Natural killer cell (primary cell): ENCODE measurements at regions not wholly inside any gene's neighbourhood (a gene's known extent, or its start where the extent isn't known, plus 50 kb on each side); places are given as distances from the start of the nearest gene placed in this dataset.

Experiments used
- ATAC-seq, 3 donors: fragments of 150-1000 bp in 2 of 3; fragments of 200-7000 bp in 1 of 3; cut with Tn5 transposase; 1 replicate in 1 of 3; 2 replicates in 2 of 3; pipeline ENCODE4 v1.10.0; 2021; ENCODE audit warnings: mild to moderate bottlenecking in 2 of 3, moderate library complexity in 2 of 3
- DNase-seq, 2 donors: peaks; one replicate each; pipeline versions ENCODE4 v3.0.0 to v3.0.0-alpha.2; 2013 to 2021; ENCODE audit warnings: mixed read lengths in 1 of 2
- H3K27ac ChIP-seq: one replicate; pipeline ENCODE4 v1.5.1; 2013; ENCODE audit warnings: mild to moderate bottlenecking, low read length
- H3K27me3 ChIP-seq: one replicate; pipeline ENCODE4 v1.6.1; 2013; ENCODE audit warnings: low read length; ENCODE audit not compliant: control insufficient read depth, insufficient read depth
- H3K36me3 ChIP-seq: one replicate; pipeline ENCODE4 v1.6.1; 2013; ENCODE audit warnings: low read length; ENCODE audit not compliant: control insufficient read depth, insufficient read depth
- H3K4me1 ChIP-seq: one replicate; pipeline ENCODE4 v1.6.1; 2013; ENCODE audit warnings: low read length; ENCODE audit not compliant: control insufficient read depth, insufficient read depth
- H3K4me3 ChIP-seq: one replicate; pipeline ENCODE4 v1.5.1; 2013; ENCODE audit warnings: low read length
- H3K9me3 ChIP-seq: one replicate; pipeline ENCODE4 v1.6.1; 2013; ENCODE audit warnings: low read length; ENCODE audit not compliant: control insufficient read depth, insufficient read depth
- H3K27ac Mint-ChIP-seq, 2 donors: one replicate each; pipeline ENCODE4 v1.8.0; 2022; ENCODE audit warnings: mild to moderate bottlenecking in 2 of 2, mixed read lengths in 2 of 2, moderate library complexity in 1 of 2
- H3K27me3 Mint-ChIP-seq, 2 donors: one replicate each; pipeline ENCODE4 v1.8.0; 2022; ENCODE audit warnings: low read depth in 2 of 2, mixed read lengths in 2 of 2
- H3K36me3 Mint-ChIP-seq: one replicate; pipeline ENCODE4 v1.8.0; 2022; ENCODE audit warnings: mixed read lengths
- H3K4me1 Mint-ChIP-seq, 2 donors: one replicate each; pipeline ENCODE4 v1.8.0; 2022; ENCODE audit warnings: mixed read lengths in 2 of 2
- H3K4me3 Mint-ChIP-seq: one replicate; pipeline ENCODE4 v1.8.0; 2022; ENCODE audit warnings: mild to moderate bottlenecking, moderate library complexity, mixed read lengths
- H3K9me3 Mint-ChIP-seq, 2 donors: one replicate each; pipeline ENCODE4 v1.8.0; 2022; ENCODE audit warnings: mixed read lengths in 2 of 2
- WGBS: methylation state at CpG from one replicate; pipeline ENCODE4 v1.1.7; 2013; ENCODE audit warnings: missing lambda C conversion rate; ENCODE audit not compliant: insufficient coverage; 5-methylcytosine and 5-hydroxymethylcytosine counted together
- intact Hi-C: fragments of 100-400 bp; cut with micrococcal nuclease; formaldehyde crosslinking; loops from one replicate; pipeline ENCODE4 v1.14.2; 2022
- TF ChIP-seq, protein P1 (sequence below): fragments of 200-600 bp; IDR thresholded peaks from one replicate; pipeline ENCODE4 v1.8.0; 2022; ENCODE audit warnings: antibody characterized with exemption

DNA sequence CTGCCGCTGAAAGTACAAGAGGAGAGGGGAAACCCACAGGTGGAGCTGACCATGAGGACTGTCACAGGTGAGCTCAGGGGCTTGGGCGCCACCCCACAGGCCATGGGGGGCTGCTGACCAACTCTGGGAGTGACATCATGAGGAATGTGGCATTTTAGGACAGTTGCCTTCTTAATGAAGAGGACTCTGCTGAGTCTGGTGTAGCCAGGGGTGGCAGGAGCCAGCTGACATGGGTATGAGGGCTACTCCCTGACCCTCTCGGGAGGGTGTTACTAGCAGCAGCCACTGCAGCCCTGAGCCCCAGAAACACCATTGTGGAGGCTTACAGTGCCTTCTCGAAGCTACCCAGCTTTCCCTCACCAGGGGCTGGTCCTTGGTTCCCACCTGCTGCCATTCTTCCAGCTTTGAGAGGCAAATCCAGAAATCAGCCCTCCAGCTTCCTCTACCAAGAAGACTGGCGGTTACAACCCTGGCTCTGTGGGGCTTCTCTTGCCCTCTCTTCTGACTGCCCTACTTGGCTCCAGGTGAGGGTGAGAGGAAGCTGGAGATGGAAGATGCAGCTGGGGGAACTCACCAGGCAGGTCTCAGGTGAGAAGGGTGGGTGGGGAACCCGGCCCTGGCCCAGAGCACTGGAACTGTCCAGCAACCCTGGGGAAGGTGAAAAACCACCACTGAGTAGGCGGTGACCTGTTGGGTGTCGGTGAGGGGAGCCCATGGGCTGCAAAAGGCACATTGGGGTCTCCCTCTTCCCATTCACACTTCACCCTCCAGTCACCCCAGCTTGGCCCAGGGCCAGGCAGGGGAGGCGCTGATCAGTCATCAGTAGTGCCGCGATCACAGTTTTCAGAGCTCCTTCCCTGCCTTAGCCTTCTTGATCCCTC, 98.5 kb downstream of the MCFD2 start:
- Histone ChIP-seq H3K4me1 (no peaks in the 10 kb centered on the region), H3K27me3 (no peaks in the 10 kb centered on the region), H3K27ac (no peak overlapping the region), H3K36me3 (no peaks in the 10 kb centered on the region), H3K4me3 (no peak overlapping the region), H3K9me3 (no peaks in the 10 kb centered on the region)
- H3K27me3 Mint-ChIP-seq, result peaks cover 7 to 12% of the 10 kb centered on the region in 2 donors
- DNase-seq (no peak), ATAC-seq (no peak)
- H3K27ac Mint-ChIP-seq, result no peak overlapping the region
- no peaks in the 10 kb centered on the region for H3K36me3 Mint-ChIP-seq
- no peaks in the 10 kb centered on the region for H3K9me3 Mint-ChIP-seq
- H3K4me3 Mint-ChIP-seq, result no peak overlapping the region
- H3K4me1 Mint-ChIP-seq, result no peaks in the 10 kb centered on the region
- TF ChIP-seq, protein P1, sequence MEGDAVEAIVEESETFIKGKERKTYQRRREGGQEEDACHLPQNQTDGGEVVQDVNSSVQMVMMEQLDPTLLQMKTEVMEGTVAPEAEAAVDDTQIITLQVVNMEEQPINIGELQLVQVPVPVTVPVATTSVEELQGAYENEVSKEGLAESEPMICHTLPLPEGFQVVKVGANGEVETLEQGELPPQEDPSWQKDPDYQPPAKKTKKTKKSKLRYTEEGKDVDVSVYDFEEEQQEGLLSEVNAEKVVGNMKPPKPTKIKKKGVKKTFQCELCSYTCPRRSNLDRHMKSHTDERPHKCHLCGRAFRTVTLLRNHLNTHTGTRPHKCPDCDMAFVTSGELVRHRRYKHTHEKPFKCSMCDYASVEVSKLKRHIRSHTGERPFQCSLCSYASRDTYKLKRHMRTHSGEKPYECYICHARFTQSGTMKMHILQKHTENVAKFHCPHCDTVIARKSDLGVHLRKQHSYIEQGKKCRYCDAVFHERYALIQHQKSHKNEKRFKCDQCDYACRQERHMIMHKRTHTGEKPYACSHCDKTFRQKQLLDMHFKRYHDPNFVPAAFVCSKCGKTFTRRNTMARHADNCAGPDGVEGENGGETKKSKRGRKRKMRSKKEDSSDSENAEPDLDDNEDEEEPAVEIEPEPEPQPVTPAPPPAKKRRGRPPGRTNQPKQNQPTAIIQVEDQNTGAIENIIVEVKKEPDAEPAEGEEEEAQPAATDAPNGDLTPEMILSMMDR, result no peak
- WGBS, result 88% methylated on average over 10 of the region's 11 CpGs
- intact Hi-C loops, result no loop called here

DNA sequence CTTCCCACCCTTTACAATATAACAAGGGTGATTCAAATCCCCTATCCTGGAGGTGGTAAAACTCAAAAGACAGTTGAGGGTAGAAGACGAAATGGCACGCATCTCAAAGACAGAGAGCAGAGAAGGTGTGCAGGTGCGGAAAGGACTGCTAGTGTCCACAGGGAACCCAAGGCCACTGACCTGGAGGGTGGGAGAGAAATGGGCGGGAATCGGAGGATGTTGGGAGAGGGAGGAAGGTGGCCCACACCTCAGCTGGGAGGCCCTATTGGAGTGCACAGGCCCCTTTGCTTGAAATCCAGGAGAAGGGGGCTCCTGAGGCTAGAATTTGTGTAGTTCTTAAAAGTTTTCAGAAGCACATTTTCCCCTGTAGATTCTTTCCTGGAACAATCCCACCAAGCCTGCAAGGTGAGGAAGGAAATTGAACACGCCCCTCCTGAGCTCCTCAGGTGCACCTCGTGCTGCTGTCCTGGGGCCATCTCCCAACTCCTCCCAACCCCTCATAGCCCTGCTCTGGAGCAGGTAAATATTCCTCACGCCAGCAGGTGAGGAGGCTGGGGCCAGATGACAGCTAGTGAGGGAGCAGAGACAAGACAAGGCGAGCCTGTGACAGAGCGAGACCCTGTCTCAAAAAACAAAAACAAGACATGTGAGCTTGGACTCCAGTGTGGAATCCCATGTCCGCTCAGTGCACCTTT, 99.3 kb downstream of the MCFD2 start:
- no peak for ATAC-seq
- TF ChIP-seq, protein P1, result no peak
- Mint-ChIP-seq H3K4me3 (no peak overlapping the region), H3K9me3 (no peaks in the 10 kb centered on the region), H3K27me3 (peaks cover 6 to 12% of the 10 kb centered on the region in 2 donors), H3K4me1 (no peaks in the 10 kb centered on the region), H3K27ac (no peak overlapping the region), H3K36me3 (no peaks in the 10 kb centered on the region)
- WGBS, result 95% methylated on average over 11 of the region's 11 CpGs
- intact Hi-C loops, result no loop called here
- Histone ChIP-seq H3K27ac (no peak overlapping the region), H3K4me3 (no peak overlapping the region), H3K36me3 (no peaks in the 10 kb centered on the region), H3K27me3 (no peaks in the 10 kb centered on the region), H3K9me3 (no peaks in the 10 kb centered on the region), H3K4me1 (no peaks in the 10 kb centered on the region)
- no peak for DNase-seq

DNA sequence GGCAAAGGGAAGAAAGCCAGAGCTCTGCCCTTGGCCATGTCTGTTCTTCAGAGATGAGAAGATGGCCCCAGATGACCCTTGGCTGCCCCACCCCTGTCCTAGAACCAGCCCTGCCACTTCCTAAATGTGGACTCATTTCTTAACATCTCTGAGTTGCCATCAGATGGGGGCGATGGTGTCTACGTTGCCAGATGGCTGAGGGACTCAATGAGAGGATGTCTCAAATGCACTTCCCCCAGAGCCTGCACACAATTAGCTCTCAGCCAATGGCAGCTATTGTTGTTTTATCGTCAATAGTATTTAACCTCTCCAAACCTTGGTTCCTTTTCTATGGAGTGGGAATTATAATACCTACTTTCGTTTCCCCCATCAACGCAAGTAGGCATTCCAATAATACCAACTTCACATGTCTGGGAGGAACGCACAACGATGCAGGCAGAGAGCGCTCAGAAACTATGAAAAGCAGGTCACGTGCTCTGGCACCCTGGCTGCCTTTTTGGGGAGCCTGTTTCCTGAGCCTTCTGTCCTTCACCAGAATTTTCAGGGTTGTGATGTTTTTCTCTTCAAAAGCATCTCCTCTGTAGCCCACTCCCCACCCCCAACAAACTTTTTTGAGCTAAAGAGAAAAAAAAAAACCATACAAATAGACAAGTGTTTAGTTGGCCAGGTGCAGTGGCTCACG, 100.3 kb downstream of the MCFD2 start:
- 92% methylated on average over 9 of the region's 10 CpGs for WGBS
- H3K4me1 ChIP-seq, result no peaks in the 10 kb centered on the region
- peaks cover 0 to 16% of the 10 kb centered on the region in 2 donors for H3K27me3 Mint-ChIP-seq
- no peaks in the 10 kb centered on the region for H3K9me3 ChIP-seq
- no peak overlapping the region for H3K4me3 ChIP-seq
- H3K36me3 ChIP-seq, result no peaks in the 10 kb centered on the region
- DNase-seq, result no peak
- H3K27ac Mint-ChIP-seq, result no peak overlapping the region
- H3K27ac ChIP-seq, result no peak overlapping the region
- no peaks in the 10 kb centered on the region for H3K4me1 Mint-ChIP-seq
- no peaks in the 10 kb centered on the region for H3K36me3 Mint-ChIP-seq
- no peaks in the 10 kb centered on the region for H3K27me3 ChIP-seq
- no peaks in the 10 kb centered on the region for H3K9me3 Mint-ChIP-seq
- no peak overlapping the region for H3K4me3 Mint-ChIP-seq
- no peak for ATAC-seq
- TF ChIP-seq, protein P1, result no peak
- intact Hi-C loops, result no loop called here
